ENCODE measurements at regions not wholly inside any gene's neighbourhood (a gene's known extent, or its start where the extent isn't known, plus 50 kb on each side); places are given as distances from the start of the nearest gene placed in this dataset.

DNA sequence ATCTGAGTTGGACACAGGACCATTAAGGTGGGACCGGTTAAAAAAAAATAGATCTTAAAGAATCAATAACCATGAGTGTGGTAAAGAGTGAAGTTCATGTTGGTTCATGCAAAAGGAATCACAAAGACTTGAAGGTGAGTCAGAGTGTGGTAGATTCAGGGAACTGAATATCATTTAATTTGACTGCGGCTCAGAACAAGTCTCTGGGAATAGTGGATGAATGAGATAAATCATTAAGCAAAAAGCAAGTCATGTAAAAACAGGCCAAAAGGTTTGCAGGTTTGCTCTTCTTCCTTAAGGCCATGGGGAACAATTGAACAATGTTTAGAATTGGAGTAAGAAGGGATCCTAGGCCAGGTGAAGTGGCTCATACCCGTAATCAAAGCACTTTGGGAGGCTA lies 385.8 kb downstream of the ETV1 start:
- no peak for TF ChIP-seq POLR2AphosphoS5 (IDR thresholded peaks at IDR 0.05; ENCODE audit: low read depth, low read length)
- TF ChIP-seq TAF1 (IDR thresholded peaks at IDR 0.05; ENCODE audit: borderline replicate concordance, insufficient read depth, low read length) = no peak
- no peak for TF ChIP-seq SIN3A (IDR thresholded peaks at IDR 0.05; ENCODE audit: borderline replicate concordance, insufficient read depth, low read length)
